Keratinocyte (primary cell): ENCODE measurements at regions not wholly inside any gene's neighbourhood (a gene's known extent, or its start where the extent isn't known, plus 50 kb on each side); places are given as distances from the start of the nearest gene placed in this dataset.

Experiments
- CTCF ChIP-seq, 3 experiments: IDR thresholded peaks in 1 of 3; conservative IDR thresholded peaks in 1 of 3; optimal IDR thresholded peaks in 1 of 3; 2 replicates in 2 of 3; 3 replicates in 1 of 3; pipeline versions ENCODE3 to v1.5.1; 2011; ENCODE audit warnings: low read length in 3 of 3, mild to moderate bottlenecking in 3 of 3, moderate library complexity in 2 of 3, control low read depth in 1 of 3, inconsistent platforms in 1 of 3; ENCODE audit not compliant: insufficient read depth in 2 of 3; ENCODE audit errors: extremely low read depth in 1 of 3
- EZH2 ChIP-seq: IDR thresholded peaks from one replicate; pipeline ENCODE4 v1.6.1; 2012; ENCODE audit warnings: inconsistent platforms, mild to moderate bottlenecking, low read length, moderate library complexity

GRCh38 chr6:144739873-144740272 is 454.7 kb downstream of the UTRN start:
- TF ChIP-seq CTCF (optimal IDR thresholded peaks at IDR 0.05 in 1 of 3, IDR thresholded peaks at IDR 0.05 in 1 of 3, conservative IDR thresholded peaks at IDR 0.05 in 1 of 3; ENCODE audit: extremely low read depth in 1 of 3, insufficient read depth in 2 of 3, low read length in 3 of 3) (no peak), EZH2 (no peak)
